Endothelial cell of umbilical vein (primary cell): ENCODE measurements at regions not wholly inside any gene's neighbourhood (a gene's known extent, or its start where the extent isn't known, plus 50 kb on each side); places are given as distances from the start of the nearest gene placed in this dataset.

Experiments
- BruUV-seq: library from RNA; stranded (reverse); fragments of 400-500 nt; replicated peaks from 2 replicates; lab custom pipeline; 2021; lab: Mats Ljungman, UMichigan
- CTCF ChIA-PET: fragments of 300-600, 350-600 bp; sonication (Branson Sonifier 250); formaldehyde crosslinking; loops from one replicate; lab custom pipeline; 2021; ENCODE audit warnings: antibody characterized with exemption, inconsistent platforms; lab: Charles Lee
- POLR2A ChIA-PET: fragments of 300-600, 350-600 bp; sonication (Branson Sonifier 250); formaldehyde crosslinking; loops from one replicate; lab custom pipeline; 2021; ENCODE audit warnings: antibody characterized with exemption, inconsistent platforms; lab: Charles Lee
- DNase-seq: peaks from one replicate; pipeline ENCODE4 v3.0.0-alpha.2; 2011; ENCODE audit warnings: low read depth, low spot score
- FAIRE-seq: peaks from 2 replicates; lab custom pipeline; 2011; peaks lifted over from hg19 to GRCh38; lab: Jason Lieb, UNC
- H2AFZ ChIP-seq: 2 replicates; pipeline ENCODE4 v1.6.0; 2012; ENCODE audit warnings: low read depth, low read length, control low read depth, inconsistent platforms
- H3K27ac ChIP-seq: 2 replicates; pipeline ENCODE4 v1.5.1; 2011; ENCODE audit warnings: low read depth, mild to moderate bottlenecking, control low read depth, low read length, moderate library complexity; ENCODE audit not compliant: insufficient read depth
- H3K27me3 ChIP-seq, 2 experiments: 2 replicates each; pipeline versions ENCODE4 v1.6.0 to v1.6.1; 2011; ENCODE audit warnings: low read length in 2 of 2, mixed read lengths in 1 of 2; ENCODE audit not compliant: control insufficient read depth in 2 of 2, insufficient read depth in 2 of 2
- H3K36me3 ChIP-seq, 2 experiments: 2 replicates in 1 of 2; 3 replicates in 1 of 2; pipeline ENCODE4 v1.5.1; 2011; ENCODE audit warnings: low read length in 2 of 2, mild to moderate bottlenecking in 1 of 2, moderate library complexity in 1 of 2; ENCODE audit not compliant: control insufficient read depth in 2 of 2, insufficient read depth in 2 of 2; ENCODE audit errors: extremely low read depth in 1 of 2
- H3K4me1 ChIP-seq: 3 replicates; pipeline ENCODE4 v1.5.1; 2011; ENCODE audit warnings: mild to moderate bottlenecking, low read length; ENCODE audit not compliant: control insufficient read depth, insufficient read depth; ENCODE audit errors: extremely low read depth
- H3K4me2 ChIP-seq: 2 replicates; pipeline ENCODE4 v1.6.1; 2011; ENCODE audit warnings: low read length, control low read depth, mixed read lengths; ENCODE audit not compliant: insufficient read depth
- H3K4me3 ChIP-seq, 3 experiments: fragments of 200-600 bp in 1 of 3; sonication (generic), shearing (Covaris generic) in 1 of 3; replicated peaks in 1 of 3; 2 replicates each; pipeline ENCODE4 v1.5.1; 2011 to 2016; ENCODE audit warnings: control low read depth in 3 of 3, low read length in 3 of 3, mild to moderate bottlenecking in 2 of 3, inconsistent platforms in 1 of 3, low read depth in 1 of 3, moderate library complexity in 1 of 3; ENCODE audit not compliant: insufficient read depth in 1 of 3
- H3K79me2 ChIP-seq: 2 replicates; pipeline ENCODE4 v1.6.0; 2012; ENCODE audit warnings: low read length, inconsistent platforms; ENCODE audit not compliant: control insufficient read depth, insufficient read depth
- H3K9ac ChIP-seq: replicated peaks from 2 replicates; pipeline ENCODE3; 2011; ENCODE audit warnings: low read length, control low read depth; ENCODE audit not compliant: insufficient read depth; ENCODE audit errors: extremely low read depth
- H3K9me1 ChIP-seq: replicated peaks from 3 replicates; pipeline ENCODE4 v1.6.0; 2011; ENCODE audit warnings: mild to moderate bottlenecking, low read length; ENCODE audit not compliant: control insufficient read depth, insufficient read depth; ENCODE audit errors: extremely low read depth
- H3K9me3 ChIP-seq: replicated peaks from 2 replicates; pipeline ENCODE4 v1.5.1; 2012; ENCODE audit warnings: low read length, inconsistent platforms; ENCODE audit not compliant: control insufficient read depth, insufficient read depth
- H4K20me1 ChIP-seq: replicated peaks from 2 replicates; pipeline ENCODE3; 2011; ENCODE audit warnings: mild to moderate bottlenecking, low read length; ENCODE audit not compliant: control insufficient read depth, insufficient read depth; ENCODE audit errors: extremely low read depth
- EZH2 ChIP-seq: IDR thresholded peaks from 2 replicates; pipeline ENCODE4 v1.6.1; 2012; ENCODE audit warnings: borderline replicate concordance, low read depth, mild to moderate bottlenecking, moderate library complexity, low read length, inconsistent platforms; ENCODE audit not compliant: severe bottlenecking
- FOS ChIP-seq: IDR thresholded peaks from 2 replicates; pipeline ENCODE4 v1.6.1; 2011; ENCODE audit warnings: mild to moderate bottlenecking, low read length, moderate library complexity, borderline replicate concordance; ENCODE audit not compliant: insufficient read depth
- GATA2 ChIP-seq: IDR thresholded peaks from 2 replicates; pipeline ENCODE4 v1.7.0; 2011; ENCODE audit warnings: low read depth, mild to moderate bottlenecking, moderate library complexity, mixed read lengths, low read length; ENCODE audit not compliant: insufficient read length, insufficient read depth
- JUN ChIP-seq: IDR thresholded peaks from 2 replicates; pipeline ENCODE4 v1.6.1; 2011; ENCODE audit warnings: borderline replicate concordance, low read depth; ENCODE audit not compliant: insufficient read length, insufficient read depth
- MYC ChIP-seq: IDR thresholded peaks from one replicate; pipeline ENCODE4 v1.6.1; 2011; ENCODE audit warnings: mild to moderate bottlenecking, low read depth, low read length
- POLR2A ChIP-seq: IDR thresholded peaks from 2 replicates; pipeline ENCODE4 v1.6.1; 2012; ENCODE audit warnings: low read depth, mild to moderate bottlenecking, control low read depth, low read length
- POLR2AphosphoS5 ChIP-seq: IDR thresholded peaks from 2 replicates; pipeline ENCODE4 v1.6.1; 2012; ENCODE audit warnings: low read depth, mild to moderate bottlenecking, control low read depth, low read length, moderate library complexity; ENCODE audit not compliant: insufficient read depth
- dilution Hi-C: fragments of 300-500 bp; cut with MboI; formaldehyde crosslinking; loops from one replicate; pipeline ENCODE4 v1.15.0; 2019; ENCODE audit warnings: low sequenced_read_pairs; ENCODE audit not compliant: extremely low pct_ligation_motif_present
- intact Hi-C: fragments of 100-400 bp; cut with micrococcal nuclease; formaldehyde crosslinking; loops from one replicate; pipeline ENCODE4 v1.10.0; 2022
- TF ChIP-seq, protein P1 (sequence below), 2 donors: IDR thresholded peaks; 1 replicate in 1 of 2; 2 replicates in 1 of 2; pipeline ENCODE4 v1.5.1; 2011; ENCODE audit warnings: low read length in 2 of 2, mild to moderate bottlenecking in 2 of 2, moderate library complexity in 2 of 2, control low read depth in 1 of 2, inconsistent platforms in 1 of 2, low read depth in 1 of 2; ENCODE audit not compliant: insufficient read depth in 1 of 2; ENCODE audit errors: extremely low read depth in 1 of 2
- TF ChIP-seq, protein P2 (sequence below): IDR thresholded peaks from 2 replicates; pipeline ENCODE4 v1.6.1; 2011; ENCODE audit not compliant: insufficient read depth, insufficient read length

DNA sequence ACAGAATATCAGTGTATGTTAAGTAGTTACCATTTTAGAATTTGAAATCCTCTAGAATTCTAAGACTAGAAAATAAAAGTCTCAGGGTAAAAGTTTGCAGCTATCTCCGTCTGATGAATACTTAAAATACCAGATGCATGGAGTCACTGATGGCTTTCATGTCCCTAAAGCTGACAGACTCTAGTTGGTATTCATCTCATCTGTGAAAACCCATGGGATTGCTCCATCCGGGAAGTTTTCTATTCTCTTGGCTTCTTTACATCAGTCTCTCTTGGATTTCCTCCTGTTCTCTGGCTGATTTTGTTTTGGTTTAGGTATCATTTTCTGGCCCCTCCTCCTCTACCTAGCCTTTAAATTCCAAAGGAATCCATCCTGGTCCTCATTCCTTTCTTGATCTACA lies 465.6 kb upstream of the POU3F3 start:
- FAIRE-seq (no peak), DNase-seq (no peak)
- H3K4me1 ChIP-seq = no peaks in the 10 kb centered on the region
- H3K9me3 ChIP-seq = no peaks in the 10 kb centered on the region
- H3K27me3 ChIP-seq = no peaks in the 10 kb centered on the region
- H3K4me3 ChIP-seq = no peak overlapping the region
- no TSS peak for BruUV-seq
- H3K9me1 ChIP-seq = no peaks in the 10 kb centered on the region
- H3K4me2 ChIP-seq = no peak overlapping the region
- ChIA-PET CTCF (no interaction called here), POLR2A (no interaction called here)
- no peak overlapping the region for H2AFZ ChIP-seq
- no peaks in the 10 kb centered on the region for H3K79me2 ChIP-seq
- no peaks in the 10 kb centered on the region for H3K36me3 ChIP-seq
- TF ChIP-seq, protein P1, sequence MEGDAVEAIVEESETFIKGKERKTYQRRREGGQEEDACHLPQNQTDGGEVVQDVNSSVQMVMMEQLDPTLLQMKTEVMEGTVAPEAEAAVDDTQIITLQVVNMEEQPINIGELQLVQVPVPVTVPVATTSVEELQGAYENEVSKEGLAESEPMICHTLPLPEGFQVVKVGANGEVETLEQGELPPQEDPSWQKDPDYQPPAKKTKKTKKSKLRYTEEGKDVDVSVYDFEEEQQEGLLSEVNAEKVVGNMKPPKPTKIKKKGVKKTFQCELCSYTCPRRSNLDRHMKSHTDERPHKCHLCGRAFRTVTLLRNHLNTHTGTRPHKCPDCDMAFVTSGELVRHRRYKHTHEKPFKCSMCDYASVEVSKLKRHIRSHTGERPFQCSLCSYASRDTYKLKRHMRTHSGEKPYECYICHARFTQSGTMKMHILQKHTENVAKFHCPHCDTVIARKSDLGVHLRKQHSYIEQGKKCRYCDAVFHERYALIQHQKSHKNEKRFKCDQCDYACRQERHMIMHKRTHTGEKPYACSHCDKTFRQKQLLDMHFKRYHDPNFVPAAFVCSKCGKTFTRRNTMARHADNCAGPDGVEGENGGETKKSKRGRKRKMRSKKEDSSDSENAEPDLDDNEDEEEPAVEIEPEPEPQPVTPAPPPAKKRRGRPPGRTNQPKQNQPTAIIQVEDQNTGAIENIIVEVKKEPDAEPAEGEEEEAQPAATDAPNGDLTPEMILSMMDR (IDR thresholded peaks at IDR 0.05; ENCODE audit: extremely low read depth in 1 of 2, insufficient read depth in 1 of 2, low read depth in 1 of 2, low read length in 2 of 2) = no peak
- TF ChIP-seq JUN = no peak
- TF ChIP-seq GATA2 = no peak
- TF ChIP-seq FOS = no peak
- TF ChIP-seq MYC = no peak
- no peak for TF ChIP-seq EZH2
- no peak for TF ChIP-seq POLR2A
- no peak for TF ChIP-seq POLR2AphosphoS5
- TF ChIP-seq, protein P2, sequence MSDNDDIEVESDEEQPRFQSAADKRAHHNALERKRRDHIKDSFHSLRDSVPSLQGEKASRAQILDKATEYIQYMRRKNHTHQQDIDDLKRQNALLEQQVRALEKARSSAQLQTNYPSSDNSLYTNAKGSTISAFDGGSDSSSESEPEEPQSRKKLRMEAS = no peak
- no peaks in the 10 kb centered on the region for H4K20me1 ChIP-seq
- H3K27ac ChIP-seq = no peak overlapping the region
- intact Hi-C loops (no loop called here), dilution Hi-C loops (no loop called here)
- no peak overlapping the region for H3K9ac ChIP-seq
